Ovary (tissue), 7 donors: ENCODE measurements at regions not wholly inside any gene's neighbourhood (a gene's known extent, or its start where the extent isn't known, plus 50 kb on each side); places are given as distances from the start of the nearest gene placed in this dataset.

Source experiments
- DNase-seq, 5 donors: peaks; one replicate each; pipeline ENCODE4 v3.0.0-alpha.2; 2019 to 2020
- H3K27ac ChIP-seq, 2 donors: fragments of 200-600 bp; one replicate each; pipeline versions ENCODE4 v1.5.1 to v1.8.0; 2019 to 2022
- H3K27me3 ChIP-seq: fragments of 200-600 bp; one replicate; pipeline ENCODE4 v1.8.0; 2022
- H3K36me3 ChIP-seq: fragments of 200-600 bp; sonication (generic); one replicate; pipeline ENCODE4 v1.5.1; 2019
- H3K4me1 ChIP-seq: one replicate; pipeline ENCODE4 v1.8.1; 2013; ENCODE audit warnings: mild to moderate bottlenecking, moderate library complexity; ENCODE audit not compliant: insufficient read depth
- H3K4me3 ChIP-seq: fragments of 200-600 bp; sonication (generic); one replicate; pipeline ENCODE4 v1.5.1; 2017
- H3K9me3 ChIP-seq, 2 donors: fragments of 200-600 bp in 1 of 2; sonication (generic) in 1 of 2; one replicate each; pipeline versions ENCODE4 v1.5.1 to v1.8.1; 2013 to 2019; ENCODE audit warnings: mild to moderate bottlenecking in 1 of 2, moderate library complexity in 1 of 2
- EP300 ChIP-seq: sonication (generic); formaldehyde crosslinking; IDR thresholded peaks from one replicate; pipeline ENCODE4 v1.6.1; 2017; ENCODE audit warnings: antibody characterized with exemption
- POLR2A ChIP-seq: fragments of 450-650 bp; IDR thresholded peaks from one replicate; pipeline ENCODE4 v1.6.1; 2017; ENCODE audit warnings: antibody characterized with exemption, mild to moderate bottlenecking, moderate library complexity
- WGBS, 3 donors: extraction: QIAGEN DNeasy Blood & Tissue Kit in 1 of 3; methylation state at CpG; one replicate each; pipeline versions ENCODE4 v1.1.5 to v1.1.7; 2013 to 2017; 5-methylcytosine and 5-hydroxymethylcytosine counted together
- intact Hi-C, 4 donors: fragments of 100-400 bp; cut with DNase I; formaldehyde crosslinking; loops; one replicate each; pipeline versions ENCODE4 v1.11.0 to v1.15.1; 2022 to 2023
- TF ChIP-seq, protein P1 (sequence below), 3 donors: fragments of 450-650 bp in 2 of 3; fragments of 200-600 bp in 1 of 3; IDR thresholded peaks; one replicate each; pipeline versions ENCODE4 v1.5.1 to v1.8.0; 2016 to 2022; ENCODE audit warnings: antibody characterized with exemption in 3 of 3, mild to moderate bottlenecking in 1 of 3
- donor health status: DM: no; HTN: no; CAD: no; lungs with moderate emphysema.
- donor health status: DM: no; HTN: no; CAD: no.
- donor health status: Bipolar disorder and iron deficiency.
- donor health status: DM: no; HTN: no; CAD: no.
- donor health status: DM: yes; HTN: yes; CAD: no.

GRCh38 chr11:115993590-115993989 lies 489.4 kb upstream of the CADM1 start:
- H3K9me3 ChIP-seq = no peaks in the 10 kb centered on the region
- no peak for DNase-seq
- intact Hi-C loops = no loop called here
- H3K27ac ChIP-seq = no peak overlapping the region
- 88 to 92% (median 91%) methylated on average over 5 of the region's 5 CpGs for WGBS, 3 donors
- H3K4me1 ChIP-seq = no peaks in the 10 kb centered on the region
- TF ChIP-seq, protein P1, sequence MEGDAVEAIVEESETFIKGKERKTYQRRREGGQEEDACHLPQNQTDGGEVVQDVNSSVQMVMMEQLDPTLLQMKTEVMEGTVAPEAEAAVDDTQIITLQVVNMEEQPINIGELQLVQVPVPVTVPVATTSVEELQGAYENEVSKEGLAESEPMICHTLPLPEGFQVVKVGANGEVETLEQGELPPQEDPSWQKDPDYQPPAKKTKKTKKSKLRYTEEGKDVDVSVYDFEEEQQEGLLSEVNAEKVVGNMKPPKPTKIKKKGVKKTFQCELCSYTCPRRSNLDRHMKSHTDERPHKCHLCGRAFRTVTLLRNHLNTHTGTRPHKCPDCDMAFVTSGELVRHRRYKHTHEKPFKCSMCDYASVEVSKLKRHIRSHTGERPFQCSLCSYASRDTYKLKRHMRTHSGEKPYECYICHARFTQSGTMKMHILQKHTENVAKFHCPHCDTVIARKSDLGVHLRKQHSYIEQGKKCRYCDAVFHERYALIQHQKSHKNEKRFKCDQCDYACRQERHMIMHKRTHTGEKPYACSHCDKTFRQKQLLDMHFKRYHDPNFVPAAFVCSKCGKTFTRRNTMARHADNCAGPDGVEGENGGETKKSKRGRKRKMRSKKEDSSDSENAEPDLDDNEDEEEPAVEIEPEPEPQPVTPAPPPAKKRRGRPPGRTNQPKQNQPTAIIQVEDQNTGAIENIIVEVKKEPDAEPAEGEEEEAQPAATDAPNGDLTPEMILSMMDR (IDR thresholded peaks at IDR 0.05) = no peak
- TF ChIP-seq POLR2A = no peak
- TF ChIP-seq EP300 = no peak
- H3K4me3 ChIP-seq = no peak overlapping the region
- no peaks in the 10 kb centered on the region for H3K36me3 ChIP-seq
- H3K27me3 ChIP-seq = no peaks in the 10 kb centered on the region

GRCh38 chr11:115990004-115990447 lies 485.8 kb upstream of the CADM1 start:
- WGBS, 3 donors = 39 to 43% (median 40%) methylated on average over 19 of the region's 19 CpGs
- intact Hi-C loops = no loop called here
- no peak overlapping the region for H3K27ac ChIP-seq
- H3K4me3 ChIP-seq = no peak overlapping the region
- no peaks in the 10 kb centered on the region for H3K27me3 ChIP-seq
- TF ChIP-seq EP300 = no peak
- no peak for TF ChIP-seq POLR2A
- TF ChIP-seq, protein P1 (IDR thresholded peaks at IDR 0.05) = no peak
- no peak for DNase-seq
- H3K9me3 ChIP-seq = no peaks in the 10 kb centered on the region
- H3K36me3 ChIP-seq = no peaks in the 10 kb centered on the region
- H3K4me1 ChIP-seq = no peaks in the 10 kb centered on the region

- H3K9me3 ChIP-seq = no peaks in the 10 kb centered on the region
- WGBS, 3 donors = 92 to 96% (median 96%) methylated on average over 6 of the region's 6 CpGs
- DNase-seq = no peak
- no peaks in the 10 kb centered on the region for H3K27me3 ChIP-seq
- no peaks in the 10 kb centered on the region for H3K36me3 ChIP-seq
- TF ChIP-seq, protein P1 (IDR thresholded peaks at IDR 0.05) = no peak
- no peak for TF ChIP-seq POLR2A
- no peak for TF ChIP-seq EP300
- no peak overlapping the region for H3K4me3 ChIP-seq
- H3K27ac ChIP-seq = no peak overlapping the region
- intact Hi-C loops = no loop called here
- no peaks in the 10 kb centered on the region for H3K4me1 ChIP-seq
Observed at GRCh38 chr11:115985896-115986295, 481.7 kb upstream of the CADM1 start.

GRCh38 chr11:115984228-115984627 lies 480.0 kb upstream of the CADM1 start:
- 93 to 97% (median 97%) methylated on average over 2 of the region's 2 CpGs for WGBS, 3 donors
- TF ChIP-seq, protein P1 (IDR thresholded peaks at IDR 0.05) = no peak
- TF ChIP-seq POLR2A (no peak), EP300 (no peak)
- DNase-seq = no peak
- H3K9me3 ChIP-seq = no peaks in the 10 kb centered on the region
- H3K4me3 ChIP-seq = no peak overlapping the region
- H3K27ac ChIP-seq = no peak overlapping the region
- no peaks in the 10 kb centered on the region for H3K4me1 ChIP-seq
- intact Hi-C loops = no loop called here
- H3K36me3 ChIP-seq = no peaks in the 10 kb centered on the region
- no peaks in the 10 kb centered on the region for H3K27me3 ChIP-seq
